ENCODE measurements at regions not wholly inside any gene's neighbourhood (a gene's known extent, or its start where the extent isn't known, plus 50 kb on each side); places are given as distances from the start of the nearest gene placed in this dataset.

DNA sequence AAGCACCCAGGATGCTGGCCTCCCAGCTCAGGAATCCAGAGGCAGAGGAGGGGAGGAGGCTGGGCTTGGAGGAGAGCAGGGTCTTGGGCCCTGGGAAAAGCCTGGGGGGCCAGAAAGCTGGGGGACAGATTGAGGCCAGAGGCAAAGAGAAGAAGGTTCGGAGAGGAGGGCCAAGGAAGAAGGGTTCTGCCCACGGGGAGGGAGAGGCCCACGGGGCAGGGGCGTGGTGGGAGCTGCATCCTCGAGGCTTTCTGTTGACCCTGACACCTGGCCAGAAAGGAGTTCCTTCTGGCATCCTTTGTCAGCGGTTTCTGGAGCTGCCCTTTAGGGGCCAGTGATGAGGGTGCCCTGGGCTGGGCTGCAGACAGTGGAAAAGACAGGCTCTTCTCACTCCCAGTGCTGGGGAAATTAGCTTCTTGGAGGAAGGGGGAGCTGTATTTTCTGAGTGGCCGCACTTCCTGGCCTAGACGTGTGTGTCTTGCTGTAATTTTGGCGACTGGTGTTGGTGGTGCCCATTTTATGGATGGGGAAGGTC, 308.7 kb downstream of the SEC14L1 start:
- H3K27me3 ChIP-seq (ENCODE audit: control insufficient read depth in 2 of 2, insufficient read depth in 2 of 2, low read length in 2 of 2) = no peaks in the 10 kb centered on the region
- FAIRE-seq = no peak
- 40% methylated on average over 3 of the region's 9 CpGs for WGBS (ENCODE audit: insufficient coverage, low coverage, missing lambda C conversion rate)
- H3K9me1 ChIP-seq (ENCODE audit: control insufficient read depth, insufficient read depth, low read length) = peaks cover 3% of the 10 kb centered on the region
- intact Hi-C loops (cut with micrococcal nuclease) (no loop called here), in situ Hi-C loops (cut with MboI) (no loop called here)
- peaks cover 14% of the 10 kb centered on the region for H4K20me1 ChIP-seq (replicated peaks; ENCODE audit: control insufficient read depth, insufficient read depth, low read length)
- peaks cover 89% of the 10 kb centered on the region for H3K79me2 ChIP-seq (ENCODE audit: control insufficient read depth, insufficient read depth, low read length)
- no peaks in the 10 kb centered on the region for H3K9me3 ChIP-seq (replicated peaks; ENCODE audit: control insufficient read depth, insufficient read depth, low read depth, low read length)
- CTCF ChIA-PET (ENCODE audit: low intra/inter-chr PET ratio) = no interaction called here
- H3K36me3 ChIP-seq (ENCODE audit: control insufficient read depth, insufficient read depth, low read length) = no peaks in the 10 kb centered on the region
- no peak for DNase-seq (ENCODE audit: extremely low read depth in 1 of 4, low spot score in 3 of 4)
- no peak for ATAC-seq
- 0 out of 2 replicates have a peak overlapping the region, but pooled peaks have one; percentile 41 for H3K4me3 ChIP-seq
- H3K27ac ChIP-seq (ENCODE audit: extremely low read depth, low read depth, low read length) = peak overlapping the region; percentile 71; the same call in 2 of the 3 replicates
- H3K4me1 ChIP-seq (replicated peaks in 1 of 2; ENCODE audit: control insufficient read depth in 2 of 2, insufficient read depth in 2 of 2, low read length in 2 of 2) = peaks cover 71 to 77% of the 10 kb centered on the region in 2 experiments
- peak overlapping the region; percentile 57 to 92; a peak in 2 of 4 replicates for H3K9ac ChIP-seq (ENCODE audit: insufficient read depth in 1 of 2, low read depth in 2 of 2, low read length in 2 of 2)
- no TSS peak for BruUV-seq (replicated peaks)
- TF ChIP-seq, protein P1, sequence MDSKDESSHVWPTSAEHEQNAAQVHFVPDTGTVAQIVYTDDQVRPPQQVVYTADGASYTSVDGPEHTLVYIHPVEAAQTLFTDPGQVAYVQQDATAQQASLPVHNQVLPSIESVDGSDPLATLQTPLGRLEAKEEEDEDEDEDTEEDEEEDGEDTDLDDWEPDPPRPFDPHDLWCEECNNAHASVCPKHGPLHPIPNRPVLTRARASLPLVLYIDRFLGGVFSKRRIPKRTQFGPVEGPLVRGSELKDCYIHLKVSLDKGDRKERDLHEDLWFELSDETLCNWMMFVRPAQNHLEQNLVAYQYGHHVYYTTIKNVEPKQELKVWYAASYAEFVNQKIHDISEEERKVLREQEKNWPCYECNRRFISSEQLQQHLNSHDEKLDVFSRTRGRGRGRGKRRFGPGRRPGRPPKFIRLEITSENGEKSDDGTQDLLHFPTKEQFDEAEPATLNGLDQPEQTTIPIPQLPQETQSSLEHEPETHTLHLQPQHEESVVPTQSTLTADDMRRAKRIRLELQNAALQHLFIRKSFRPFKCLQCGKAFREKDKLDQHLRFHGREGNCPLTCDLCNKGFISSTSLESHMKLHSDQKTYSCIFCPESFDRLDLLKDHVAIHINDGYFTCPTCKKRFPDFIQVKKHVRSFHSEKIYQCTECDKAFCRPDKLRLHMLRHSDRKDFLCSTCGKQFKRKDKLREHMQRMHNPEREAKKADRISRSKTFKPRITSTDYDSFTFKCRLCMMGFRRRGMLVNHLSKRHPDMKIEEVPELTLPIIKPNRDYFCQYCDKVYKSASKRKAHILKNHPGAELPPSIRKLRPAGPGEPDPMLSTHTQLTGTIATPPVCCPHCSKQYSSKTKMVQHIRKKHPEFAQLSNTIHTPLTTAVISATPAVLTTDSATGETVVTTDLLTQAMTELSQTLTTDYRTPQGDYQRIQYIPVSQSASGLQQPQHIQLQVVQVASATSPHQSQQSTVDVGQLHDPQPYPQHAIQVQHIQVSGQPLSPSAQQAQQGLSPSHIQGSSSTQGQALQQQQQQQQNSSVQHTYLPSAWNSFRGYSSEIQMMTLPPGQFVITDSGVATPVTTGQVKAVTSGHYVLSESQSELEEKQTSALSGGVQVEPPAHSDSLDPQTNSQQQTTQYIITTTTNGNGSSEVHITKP (IDR thresholded peaks at IDR 0.05; ENCODE audit: partially characterized antibody) = no peak
- TF ChIP-seq, protein P2, sequence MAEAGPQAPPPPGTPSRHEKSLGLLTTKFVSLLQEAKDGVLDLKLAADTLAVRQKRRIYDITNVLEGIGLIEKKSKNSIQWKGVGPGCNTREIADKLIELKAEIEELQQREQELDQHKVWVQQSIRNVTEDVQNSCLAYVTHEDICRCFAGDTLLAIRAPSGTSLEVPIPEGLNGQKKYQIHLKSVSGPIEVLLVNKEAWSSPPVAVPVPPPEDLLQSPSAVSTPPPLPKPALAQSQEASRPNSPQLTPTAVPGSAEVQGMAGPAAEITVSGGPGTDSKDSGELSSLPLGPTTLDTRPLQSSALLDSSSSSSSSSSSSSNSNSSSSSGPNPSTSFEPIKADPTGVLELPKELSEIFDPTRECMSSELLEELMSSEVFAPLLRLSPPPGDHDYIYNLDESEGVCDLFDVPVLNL (CRISPR knock-in tag; IDR thresholded peaks at IDR 0.05; ENCODE audit: low read depth) = no peak
- TF ChIP-seq, protein P3, sequence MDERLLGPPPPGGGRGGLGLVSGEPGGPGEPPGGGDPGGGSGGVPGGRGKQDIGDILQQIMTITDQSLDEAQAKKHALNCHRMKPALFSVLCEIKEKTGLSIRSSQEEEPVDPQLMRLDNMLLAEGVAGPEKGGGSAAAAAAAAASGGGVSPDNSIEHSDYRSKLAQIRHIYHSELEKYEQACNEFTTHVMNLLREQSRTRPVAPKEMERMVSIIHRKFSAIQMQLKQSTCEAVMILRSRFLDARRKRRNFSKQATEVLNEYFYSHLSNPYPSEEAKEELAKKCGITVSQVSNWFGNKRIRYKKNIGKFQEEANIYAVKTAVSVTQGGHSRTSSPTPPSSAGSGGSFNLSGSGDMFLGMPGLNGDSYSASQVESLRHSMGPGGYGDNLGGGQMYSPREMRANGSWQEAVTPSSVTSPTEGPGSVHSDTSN (CRISPR knock-in tag; IDR thresholded peaks at IDR 0.05; ENCODE audit: low read depth) = no peak
- TF ChIP-seq, protein P3 (tag; conservative IDR thresholded peaks at IDR 0.05; ENCODE audit: low read depth) = peak; percentile 51
- H3K4me2 ChIP-seq (ENCODE audit: insufficient read depth, low read length) = peak overlapping the region; percentile 78
- POLR2A ChIA-PET = interaction anchor here (0.9 to 3.0 kb wide), 2 partner anchors 9 to 16 kb away, joined by 3 to 11 read pairs; no protein-coding TSS in a partner anchor
- H2AFZ ChIP-seq (ENCODE audit: low read depth, low read length) = no peak overlapping the region
